ENCODE measurements at regions not wholly inside any gene's neighbourhood (a gene's known extent, or its start where the extent isn't known, plus 50 kb on each side); places are given as distances from the start of the nearest gene placed in this dataset.

DNA sequence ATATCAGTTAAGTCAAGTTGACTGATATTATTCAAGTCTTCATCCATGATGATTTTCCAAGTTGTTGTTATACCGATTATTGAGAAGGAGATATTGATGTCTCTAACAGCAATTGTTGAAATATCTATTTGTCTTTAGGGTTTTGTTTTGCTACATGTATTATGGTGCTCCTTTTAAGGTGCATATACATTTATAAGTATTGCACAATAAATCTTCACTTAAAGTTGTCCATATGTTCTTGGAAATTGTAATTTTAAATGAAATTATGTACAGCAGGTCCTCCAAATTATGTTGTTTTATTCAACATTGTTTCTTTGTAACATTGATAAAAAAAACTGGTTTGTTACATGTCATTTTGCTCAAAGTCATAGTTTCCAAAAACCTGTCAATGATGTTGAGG is 650.7 kb upstream of the CITED2 start:
- Histone ChIP-seq H3K27ac (ENCODE audit: low read length) (no peak overlapping the region), H3K9me3 (ENCODE audit: control insufficient read depth, insufficient read depth, low read length) (peaks cover under 1% of the 10 kb centered on the region; the same call in 1 of the 2 replicates), H3K4me3 (ENCODE audit: low read length) (no peak overlapping the region), H3K27me3 (ENCODE audit: control insufficient read depth, insufficient read depth, low read length) (no peaks in the 10 kb centered on the region), H3K4me1 (ENCODE audit: control insufficient read depth, insufficient read depth, low read length) (no peaks in the 10 kb centered on the region), H3K36me3 (ENCODE audit: control insufficient read depth, insufficient read depth, low read length) (no peaks in the 10 kb centered on the region)
- DNase-seq (ENCODE audit: low read depth, low spot score), result no peak
- no CpG with 5 or more reads among the region's 1 CpG for WGBS (ENCODE audit: insufficient coverage, insufficient read length)

DNA sequence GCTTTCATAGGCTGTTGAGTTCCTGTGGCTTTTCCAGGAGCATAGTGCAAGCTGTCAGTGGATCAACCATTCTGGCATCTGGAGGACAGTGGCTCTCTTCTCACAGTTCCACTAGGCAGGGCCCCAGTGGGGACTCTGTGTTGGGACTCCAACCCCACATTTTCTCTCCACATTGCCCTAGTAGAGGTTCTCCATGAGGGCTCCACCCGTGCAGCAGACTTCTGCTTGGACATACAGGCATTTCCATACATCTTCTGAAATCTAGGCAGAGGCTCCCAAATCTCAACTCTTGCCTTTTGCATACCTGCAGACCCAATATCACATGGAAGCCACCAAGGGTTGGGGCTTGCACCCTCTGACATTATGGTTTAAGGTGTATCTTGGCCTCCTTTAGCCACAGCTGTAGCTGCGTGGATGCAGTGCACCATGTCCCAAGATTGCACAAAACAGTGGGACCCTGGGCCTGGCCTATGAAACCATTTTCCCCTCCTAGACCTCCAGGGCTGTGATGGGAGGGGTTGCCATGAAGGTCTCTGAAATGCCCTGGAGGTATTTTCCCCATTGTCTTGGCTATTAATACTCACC is 645.9 kb upstream of the CITED2 start:
- no peak overlapping the region for H3K27ac ChIP-seq (ENCODE audit: low read length)
- no peaks in the 10 kb centered on the region for H3K4me1 ChIP-seq (ENCODE audit: control insufficient read depth, insufficient read depth, low read length)
- peaks cover 2% of the 10 kb centered on the region; the same call in 1 of the 2 replicates for H3K9me3 ChIP-seq (ENCODE audit: control insufficient read depth, insufficient read depth, low read length)
- no peaks in the 10 kb centered on the region for H3K36me3 ChIP-seq (ENCODE audit: control insufficient read depth, insufficient read depth, low read length)
- no peak for DNase-seq (ENCODE audit: low read depth, low spot score)
- no peaks in the 10 kb centered on the region for H3K27me3 ChIP-seq (ENCODE audit: control insufficient read depth, insufficient read depth, low read length)
- no peak overlapping the region for H3K4me3 ChIP-seq (ENCODE audit: low read length)
- WGBS (ENCODE audit: insufficient coverage, insufficient read length), result no CpG with 5 or more reads among the region's 2 CpGs

DNA sequence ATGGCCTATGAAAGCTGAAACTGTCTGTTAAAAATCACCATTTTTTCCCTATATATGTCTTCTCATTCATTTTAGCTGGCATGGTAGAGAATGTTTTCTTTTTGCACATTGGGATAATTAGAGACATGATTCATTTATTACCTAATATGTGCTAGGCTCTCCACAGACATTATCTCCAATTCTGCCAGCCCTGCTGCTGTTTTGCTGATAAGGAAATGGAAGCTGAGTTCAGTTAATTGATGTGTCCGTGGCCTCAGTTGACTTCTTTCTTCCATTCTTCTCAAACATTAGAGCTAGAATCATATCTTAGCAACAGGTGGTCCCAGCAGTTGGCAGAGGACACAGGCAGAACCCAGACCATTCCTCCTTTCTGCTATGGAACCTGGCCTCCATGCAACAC is 644.1 kb upstream of the CITED2 start:
- H3K27me3 ChIP-seq (ENCODE audit: control insufficient read depth, insufficient read depth, low read length), result no peaks in the 10 kb centered on the region
- no peaks in the 10 kb centered on the region for H3K4me1 ChIP-seq (ENCODE audit: control insufficient read depth, insufficient read depth, low read length)
- WGBS (ENCODE audit: insufficient coverage, insufficient read length), result no CpG with 5 or more reads among the region's 1 CpG
- H3K36me3 ChIP-seq (ENCODE audit: control insufficient read depth, insufficient read depth, low read length), result no peaks in the 10 kb centered on the region
- H3K9me3 ChIP-seq (ENCODE audit: control insufficient read depth, insufficient read depth, low read length), result peaks cover 2% of the 10 kb centered on the region; the same call in 1 of the 2 replicates
- DNase-seq (ENCODE audit: low read depth, low spot score), result no peak
- no peak overlapping the region for H3K4me3 ChIP-seq (ENCODE audit: low read length)
- no peak overlapping the region for H3K27ac ChIP-seq (ENCODE audit: low read length)

DNA sequence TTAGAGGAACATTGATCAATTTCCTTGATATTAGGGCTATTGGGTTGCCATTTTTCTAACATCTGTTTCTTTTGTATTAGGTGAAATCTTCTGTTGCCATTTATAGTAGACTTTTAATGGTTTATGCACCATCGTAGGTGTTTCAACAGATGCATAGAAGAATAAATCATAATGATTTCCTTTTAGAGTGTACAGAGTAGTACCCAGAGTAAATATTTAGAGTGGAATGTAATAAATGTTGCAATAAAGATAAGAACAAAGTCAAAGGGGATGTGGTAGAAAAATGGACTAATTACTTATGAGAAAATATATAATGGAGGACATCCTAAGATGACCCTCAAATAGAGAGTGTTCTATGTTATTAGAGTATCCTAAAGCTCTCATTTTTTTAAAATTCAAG is 643.0 kb upstream of the CITED2 start:
- H3K36me3 ChIP-seq (ENCODE audit: control insufficient read depth, insufficient read depth, low read length), result no peaks in the 10 kb centered on the region
- no peaks in the 10 kb centered on the region for H3K4me1 ChIP-seq (ENCODE audit: control insufficient read depth, insufficient read depth, low read length)
- DNase-seq (ENCODE audit: low read depth, low spot score), result no peak
- no CpG with 5 or more reads among the region's 1 CpG for WGBS (ENCODE audit: insufficient coverage, insufficient read length)
- peaks cover 2% of the 10 kb centered on the region; the same call in 1 of the 2 replicates for H3K9me3 ChIP-seq (ENCODE audit: control insufficient read depth, insufficient read depth, low read length)
- H3K4me3 ChIP-seq (ENCODE audit: low read length), result no peak overlapping the region
- no peak overlapping the region for H3K27ac ChIP-seq (ENCODE audit: low read length)
- H3K27me3 ChIP-seq (ENCODE audit: control insufficient read depth, insufficient read depth, low read length), result no peaks in the 10 kb centered on the region

DNA sequence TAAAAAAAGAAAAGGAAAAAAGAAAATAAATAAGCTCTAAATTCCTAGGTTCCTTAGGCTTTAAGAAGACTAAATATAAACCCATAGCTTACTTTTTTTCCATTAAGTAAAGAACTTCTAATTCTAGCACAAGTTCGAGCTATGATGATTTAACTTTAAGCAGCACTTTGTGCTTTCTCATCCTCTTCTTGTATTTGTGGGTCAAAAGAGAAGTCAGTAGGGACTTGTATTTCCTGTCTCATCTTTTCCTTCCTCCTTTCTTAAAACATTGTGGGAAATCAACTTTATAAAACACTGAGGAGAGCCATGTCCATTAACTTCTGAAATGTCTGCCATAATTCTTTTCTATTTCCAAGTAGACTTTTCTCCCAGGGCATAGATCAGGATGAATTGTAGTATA is 637.7 kb upstream of the CITED2 start:
- Histone ChIP-seq H3K4me1 (ENCODE audit: control insufficient read depth, insufficient read depth, low read length) (no peaks in the 10 kb centered on the region), H3K9me3 (ENCODE audit: control insufficient read depth, insufficient read depth, low read length) (no peaks in the 10 kb centered on the region), H3K27me3 (ENCODE audit: control insufficient read depth, insufficient read depth, low read length) (no peaks in the 10 kb centered on the region), H3K27ac (ENCODE audit: low read length) (no peak overlapping the region), H3K36me3 (ENCODE audit: control insufficient read depth, insufficient read depth, low read length) (no peaks in the 10 kb centered on the region), H3K4me3 (ENCODE audit: low read length) (no peak overlapping the region)
- DNase-seq (ENCODE audit: low read depth, low spot score), result no peak
- no CpG with 5 or more reads among the region's 1 CpG for WGBS (ENCODE audit: insufficient coverage, insufficient read length)

DNA sequence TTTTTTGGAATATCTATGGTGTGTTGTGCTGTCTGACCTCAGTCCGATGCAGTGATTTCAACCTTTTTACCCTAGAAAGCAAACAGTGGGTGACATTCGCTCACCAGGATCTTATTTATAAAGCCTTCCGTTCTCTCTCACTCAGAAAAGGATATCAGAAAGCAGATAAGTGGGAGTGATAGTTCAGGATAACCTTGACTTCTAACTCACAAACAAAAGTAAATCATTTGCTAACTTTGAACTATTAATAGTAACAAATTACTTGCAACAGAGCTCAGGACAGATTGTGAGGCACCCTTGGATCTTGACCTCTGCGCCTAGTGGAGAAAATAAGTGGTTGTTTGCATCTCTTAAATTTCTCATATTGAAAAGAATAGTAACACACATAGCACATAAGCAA is 637.1 kb upstream of the CITED2 start:
- no peaks in the 10 kb centered on the region for H3K36me3 ChIP-seq (ENCODE audit: control insufficient read depth, insufficient read depth, low read length)
- no peak for DNase-seq (ENCODE audit: low read depth, low spot score)
- WGBS (ENCODE audit: insufficient coverage, insufficient read length), result no CpG with 5 or more reads among the region's 4 CpGs
- no peaks in the 10 kb centered on the region for H3K4me1 ChIP-seq (ENCODE audit: control insufficient read depth, insufficient read depth, low read length)
- no peaks in the 10 kb centered on the region for H3K9me3 ChIP-seq (ENCODE audit: control insufficient read depth, insufficient read depth, low read length)
- H3K4me3 ChIP-seq (ENCODE audit: low read length), result no peak overlapping the region
- no peak overlapping the region for H3K27ac ChIP-seq (ENCODE audit: low read length)
- H3K27me3 ChIP-seq (ENCODE audit: control insufficient read depth, insufficient read depth, low read length), result no peaks in the 10 kb centered on the region

DNA sequence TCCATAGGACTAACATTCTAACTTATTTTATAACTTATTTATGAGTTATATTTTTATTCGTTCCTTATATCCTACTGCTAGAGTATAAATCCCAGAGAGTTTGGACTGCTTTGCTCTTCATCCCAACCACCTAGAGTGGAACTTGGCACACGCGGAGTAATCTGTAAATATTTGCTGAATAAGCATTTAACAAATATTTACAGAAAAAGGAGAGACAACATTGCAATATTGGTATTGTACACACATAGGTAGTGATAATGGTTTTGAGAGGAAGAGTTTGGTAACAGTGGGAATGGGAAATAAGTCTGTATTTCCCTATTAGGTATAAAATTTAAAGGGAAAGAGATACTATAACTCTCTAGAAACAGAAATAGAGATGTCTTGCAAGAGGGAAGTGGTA is 634.8 kb upstream of the CITED2 start:
- Histone ChIP-seq H3K4me3 (ENCODE audit: low read length) (no peak overlapping the region), H3K4me1 (ENCODE audit: control insufficient read depth, insufficient read depth, low read length) (no peaks in the 10 kb centered on the region), H3K27ac (ENCODE audit: low read length) (no peak overlapping the region), H3K9me3 (ENCODE audit: control insufficient read depth, insufficient read depth, low read length) (no peaks in the 10 kb centered on the region), H3K27me3 (ENCODE audit: control insufficient read depth, insufficient read depth, low read length) (no peaks in the 10 kb centered on the region), H3K36me3 (ENCODE audit: control insufficient read depth, insufficient read depth, low read length) (no peaks in the 10 kb centered on the region)
- DNase-seq (ENCODE audit: low read depth, low spot score), result no peak
- WGBS (ENCODE audit: insufficient coverage, insufficient read length), result no CpG with 5 or more reads among the region's 3 CpGs

DNA sequence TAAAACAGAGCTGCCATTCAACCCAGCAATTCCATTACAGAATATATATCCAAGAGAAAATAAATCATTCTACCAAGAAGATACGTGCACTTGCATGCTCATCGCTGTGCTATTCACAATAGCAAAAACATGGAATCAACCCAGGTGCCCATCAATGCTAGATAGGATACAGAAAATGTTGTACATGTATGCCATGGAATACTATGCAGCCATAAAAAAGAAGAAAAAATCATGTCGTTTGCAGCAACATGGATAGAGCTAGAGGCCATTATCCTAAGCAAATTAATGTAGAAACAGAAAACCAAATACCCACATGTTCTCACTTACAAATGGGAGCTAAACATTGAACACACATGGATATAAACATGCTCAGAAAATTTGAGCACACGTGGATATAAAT is 633.1 kb upstream of the CITED2 start:
- Histone ChIP-seq H3K4me1 (ENCODE audit: control insufficient read depth, insufficient read depth, low read length) (no peaks in the 10 kb centered on the region), H3K36me3 (ENCODE audit: control insufficient read depth, insufficient read depth, low read length) (no peaks in the 10 kb centered on the region), H3K27me3 (ENCODE audit: control insufficient read depth, insufficient read depth, low read length) (no peaks in the 10 kb centered on the region), H3K27ac (ENCODE audit: low read length) (no peak overlapping the region), H3K4me3 (ENCODE audit: low read length) (no peak overlapping the region), H3K9me3 (ENCODE audit: control insufficient read depth, insufficient read depth, low read length) (no peaks in the 10 kb centered on the region)
- no CpG with 5 or more reads among the region's 4 CpGs for WGBS (ENCODE audit: insufficient coverage, insufficient read length)
- no peak for DNase-seq (ENCODE audit: low read depth, low spot score)

DNA sequence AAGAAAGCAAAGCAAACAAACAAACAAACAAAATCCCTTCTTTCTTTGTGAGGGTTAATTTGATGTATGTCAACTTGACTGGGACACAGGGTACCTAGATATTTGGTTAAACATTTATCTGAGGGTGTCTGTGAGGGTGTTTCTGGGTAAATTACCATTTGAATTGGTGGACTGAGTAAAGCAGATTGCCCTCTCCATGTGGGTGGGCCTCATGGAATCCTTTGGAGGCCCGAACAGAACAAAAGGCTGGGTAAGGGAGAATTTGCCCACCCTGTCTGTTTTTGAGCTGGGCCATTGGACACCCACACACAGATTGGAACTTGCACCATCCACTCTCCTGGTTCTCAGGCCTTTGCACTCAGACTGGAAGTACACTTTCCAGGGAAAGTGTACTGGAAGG is 628.8 kb upstream of the CITED2 start:
- Histone ChIP-seq H3K36me3 (ENCODE audit: control insufficient read depth, insufficient read depth, low read length) (no peaks in the 10 kb centered on the region), H3K4me3 (ENCODE audit: low read length) (no peak overlapping the region), H3K27ac (ENCODE audit: low read length) (no peak overlapping the region), H3K4me1 (ENCODE audit: control insufficient read depth, insufficient read depth, low read length) (no peaks in the 10 kb centered on the region), H3K9me3 (ENCODE audit: control insufficient read depth, insufficient read depth, low read length) (no peaks in the 10 kb centered on the region), H3K27me3 (ENCODE audit: control insufficient read depth, insufficient read depth, low read length) (no peaks in the 10 kb centered on the region)
- WGBS (ENCODE audit: insufficient coverage, insufficient read length), result no CpG with 5 or more reads among the region's 1 CpG
- DNase-seq (ENCODE audit: low read depth, low spot score), result no peak

DNA sequence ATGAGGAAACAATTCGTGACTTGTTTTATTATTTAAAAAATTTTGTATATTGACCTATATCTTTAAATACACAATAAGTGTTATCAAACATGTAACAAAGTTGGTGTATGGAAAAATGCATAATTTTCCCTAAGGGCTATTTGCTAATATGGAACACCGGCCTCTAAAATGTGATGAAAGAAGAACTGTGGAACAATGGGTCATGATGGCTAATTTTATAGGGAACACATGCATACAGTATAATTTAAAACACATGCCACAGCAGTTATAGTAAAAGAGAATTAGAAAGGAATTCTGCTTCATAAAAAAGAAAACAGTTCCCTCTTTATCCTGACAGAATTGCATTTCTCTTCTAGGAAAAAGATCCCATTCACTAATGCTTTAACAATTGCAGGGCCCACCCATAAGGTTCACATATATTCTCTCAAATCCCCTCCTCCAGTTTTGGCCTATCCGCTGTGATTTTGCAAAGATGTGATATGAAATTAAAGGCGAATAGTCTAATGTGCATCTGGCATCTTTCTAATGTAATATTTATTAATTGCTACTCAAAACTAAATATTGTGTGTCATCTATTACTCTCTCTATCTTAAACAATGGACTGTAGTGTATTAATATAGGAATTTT is 628.1 kb upstream of the CITED2 start:
- no CpG with 5 or more reads among the region's 4 CpGs for WGBS (ENCODE audit: insufficient coverage, insufficient read length)
- Histone ChIP-seq H3K4me3 (ENCODE audit: low read length) (no peak overlapping the region), H3K36me3 (ENCODE audit: control insufficient read depth, insufficient read depth, low read length) (no peaks in the 10 kb centered on the region), H3K9me3 (ENCODE audit: control insufficient read depth, insufficient read depth, low read length) (no peaks in the 10 kb centered on the region), H3K27ac (ENCODE audit: low read length) (no peak overlapping the region), H3K4me1 (ENCODE audit: control insufficient read depth, insufficient read depth, low read length) (no peaks in the 10 kb centered on the region), H3K27me3 (ENCODE audit: control insufficient read depth, insufficient read depth, low read length) (no peaks in the 10 kb centered on the region)
- DNase-seq (ENCODE audit: low read depth, low spot score), result no peak

DNA sequence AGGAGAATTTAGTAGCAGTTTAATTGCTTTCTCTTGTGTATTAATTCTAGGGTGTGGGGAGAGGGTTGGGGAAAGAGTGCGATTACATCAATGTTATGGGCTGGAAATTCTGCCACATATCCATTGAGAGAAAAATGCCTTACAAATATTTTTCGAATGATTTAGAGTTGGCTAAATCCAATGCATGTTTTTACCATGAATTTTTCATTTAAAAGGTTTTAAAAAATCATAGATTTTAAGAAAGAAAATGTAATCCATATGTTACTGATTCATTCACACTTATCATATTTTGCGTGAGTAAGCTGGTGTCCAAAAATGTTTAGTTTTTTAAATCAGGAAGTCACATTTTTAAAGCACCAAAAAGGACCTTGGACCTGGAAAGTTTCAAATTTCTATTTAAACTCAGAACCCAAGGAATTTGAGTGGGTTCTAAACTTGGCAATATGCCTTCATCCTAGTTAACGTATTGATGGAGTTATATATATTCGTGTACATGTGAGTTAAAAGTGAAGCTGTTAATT is 627.4 kb upstream of the CITED2 start:
- WGBS (ENCODE audit: insufficient coverage, insufficient read length), result no CpG with 5 or more reads among the region's 5 CpGs
- H3K36me3 ChIP-seq (ENCODE audit: control insufficient read depth, insufficient read depth, low read length), result no peaks in the 10 kb centered on the region
- H3K27ac ChIP-seq (ENCODE audit: low read length), result no peak overlapping the region
- H3K9me3 ChIP-seq (ENCODE audit: control insufficient read depth, insufficient read depth, low read length), result no peaks in the 10 kb centered on the region
- no peaks in the 10 kb centered on the region for H3K4me1 ChIP-seq (ENCODE audit: control insufficient read depth, insufficient read depth, low read length)
- H3K4me3 ChIP-seq (ENCODE audit: low read length), result no peak overlapping the region
- DNase-seq (ENCODE audit: low read depth, low spot score), result no peak
- H3K27me3 ChIP-seq (ENCODE audit: control insufficient read depth, insufficient read depth, low read length), result no peaks in the 10 kb centered on the region

Measured in iPS DF 6.9 (cell line).